OCI-LY3 (cell line): ENCODE measurements at regions not wholly inside any gene's neighbourhood (a gene's known extent, or its start where the extent isn't known, plus 50 kb on each side); places are given as distances from the start of the nearest gene placed in this dataset.
"Not testable (repeated sequence)": the region's sequence is repeated elsewhere in the genome, so short reads cannot be mapped to it uniquely, and the experiment has no call there.

Experiments
- H2AFZ ChIP-seq: fragments of 200-600, 300-600 bp; shearing (Covaris generic); 2 replicates; pipeline ENCODE4 v1.6.0; 2014; ENCODE audit warnings: antibody characterized with exemption, low read depth, low read length
- H3K27ac ChIP-seq: fragments of 200-600, 300-600 bp; sonication (generic); 2 replicates; pipeline ENCODE4 v1.5.1; 2014; ENCODE audit warnings: mild to moderate bottlenecking, low read length, moderate library complexity, mixed read lengths
- H3K27me3 ChIP-seq: fragments of 200-600, 300-600 bp; sonication (generic); 2 replicates; pipeline ENCODE4 v1.6.1; 2014; ENCODE audit warnings: low read depth, low read length, mixed read lengths
- H3K36me3 ChIP-seq: fragments of 200-600, 300-600 bp; sonication (generic); replicated peaks from 2 replicates; pipeline ENCODE3; 2014; ENCODE audit warnings: low read depth, low read length, mixed read lengths
- H3K4me1 ChIP-seq: fragments of 300-600, 200-600 bp; sonication (generic); 2 replicates; pipeline ENCODE4 v1.6.1; 2014; ENCODE audit warnings: low read length, mixed read lengths
- H3K4me2 ChIP-seq: fragments of 200-600, 300-600 bp; sonication (generic); 2 replicates; pipeline ENCODE4 v1.6.1; 2014; ENCODE audit warnings: low read length, mixed read lengths
- H3K4me3 ChIP-seq: fragments of 300-600, 200-600 bp; sonication (generic); 2 replicates; pipeline ENCODE4 v1.5.1; 2014; ENCODE audit warnings: antibody characterized with exemption, mild to moderate bottlenecking, low read length, moderate library complexity
- H3K79me2 ChIP-seq: fragments of 300-600, 200-600 bp; shearing (Covaris generic); 2 replicates; pipeline ENCODE4 v1.6.1; 2014; ENCODE audit warnings: mild to moderate bottlenecking, low read length, mixed read lengths
- H3K9ac ChIP-seq: fragments of 300-600, 200-600 bp; shearing (Covaris generic); 2 replicates; pipeline ENCODE4 v1.6.0; 2014; ENCODE audit warnings: mild to moderate bottlenecking, low read length, moderate library complexity
- H3K9me3 ChIP-seq: fragments of 200-600, 300-600 bp; shearing (Covaris generic); 2 replicates; pipeline ENCODE4 v1.6.1; 2014; ENCODE audit warnings: low read length, mixed read lengths; ENCODE audit not compliant: insufficient read depth
- H4K20me1 ChIP-seq: fragments of 200-600, 300-600 bp; sonication (generic); 2 replicates; pipeline ENCODE4 v1.6.1; 2016; ENCODE audit warnings: low read length, mixed read lengths; ENCODE audit not compliant: insufficient read depth
- EZH2phosphoT487 ChIP-seq: fragments of 200-600 bp; shearing (Covaris generic); IDR thresholded peaks from 2 replicates; pipeline ENCODE4 v1.6.1; 2018; ENCODE audit warnings: antibody characterized with exemption, mixed run types, low read depth
- TF ChIP-seq, protein P1 (sequence below): fragments of 200-600, 300-600 bp; sonication (generic); IDR thresholded peaks from 2 replicates; pipeline ENCODE4 v1.5.1; 2014; ENCODE audit warnings: antibody characterized with exemption, low read length, low read depth

DNA sequence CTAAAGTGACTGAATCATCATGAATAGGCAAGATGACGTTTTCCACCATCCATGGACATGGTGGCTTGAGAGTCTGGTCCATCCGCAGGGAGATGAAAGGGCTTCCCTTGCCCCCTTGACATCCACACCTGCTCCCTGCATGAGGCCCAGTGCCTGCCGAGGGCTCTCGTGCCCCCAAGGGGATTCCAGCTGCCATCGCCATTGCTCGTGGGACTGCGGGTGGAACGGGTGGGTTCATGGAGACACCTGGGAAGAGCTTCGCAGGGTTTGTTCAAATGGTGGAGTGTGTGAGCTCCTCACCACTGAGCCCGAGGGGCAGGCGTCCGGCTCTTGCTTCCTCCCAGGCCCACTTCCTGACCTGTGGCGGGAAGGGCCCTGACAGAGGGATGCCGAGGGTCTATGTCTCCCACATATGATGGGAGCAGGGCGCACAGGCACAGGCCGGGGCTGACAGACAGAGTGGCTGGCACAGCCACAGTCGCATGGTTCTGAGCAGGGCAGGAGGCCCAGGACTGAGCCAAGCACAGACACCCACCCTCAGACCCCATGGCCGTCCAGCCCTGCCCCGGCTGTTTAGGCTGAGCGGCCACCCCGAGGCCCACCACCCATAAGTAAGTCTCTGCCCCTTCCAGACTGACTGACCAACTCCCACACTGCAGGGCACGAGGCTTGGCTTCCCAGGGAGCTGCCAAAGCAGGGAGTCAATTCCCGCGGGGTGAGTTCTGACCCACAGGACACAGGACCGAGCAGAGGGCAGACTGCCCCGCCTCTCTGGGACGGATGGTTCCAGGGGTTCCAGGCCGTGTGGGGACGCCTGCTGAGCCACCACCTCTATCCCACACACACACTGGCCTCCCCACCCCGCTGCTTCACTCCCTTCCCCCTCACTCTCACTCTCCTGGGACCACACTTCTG is 70.0 kb upstream of the PPP1R26 start:
- H3K9ac ChIP-seq: no peak overlapping the region
- H3K4me3 ChIP-seq: no peak overlapping the region
- H3K36me3 ChIP-seq: no peaks in the 10 kb centered on the region
- no peaks in the 10 kb centered on the region for H3K79me2 ChIP-seq
- H2AFZ ChIP-seq: no peak overlapping the region
- TF ChIP-seq, protein P1, sequence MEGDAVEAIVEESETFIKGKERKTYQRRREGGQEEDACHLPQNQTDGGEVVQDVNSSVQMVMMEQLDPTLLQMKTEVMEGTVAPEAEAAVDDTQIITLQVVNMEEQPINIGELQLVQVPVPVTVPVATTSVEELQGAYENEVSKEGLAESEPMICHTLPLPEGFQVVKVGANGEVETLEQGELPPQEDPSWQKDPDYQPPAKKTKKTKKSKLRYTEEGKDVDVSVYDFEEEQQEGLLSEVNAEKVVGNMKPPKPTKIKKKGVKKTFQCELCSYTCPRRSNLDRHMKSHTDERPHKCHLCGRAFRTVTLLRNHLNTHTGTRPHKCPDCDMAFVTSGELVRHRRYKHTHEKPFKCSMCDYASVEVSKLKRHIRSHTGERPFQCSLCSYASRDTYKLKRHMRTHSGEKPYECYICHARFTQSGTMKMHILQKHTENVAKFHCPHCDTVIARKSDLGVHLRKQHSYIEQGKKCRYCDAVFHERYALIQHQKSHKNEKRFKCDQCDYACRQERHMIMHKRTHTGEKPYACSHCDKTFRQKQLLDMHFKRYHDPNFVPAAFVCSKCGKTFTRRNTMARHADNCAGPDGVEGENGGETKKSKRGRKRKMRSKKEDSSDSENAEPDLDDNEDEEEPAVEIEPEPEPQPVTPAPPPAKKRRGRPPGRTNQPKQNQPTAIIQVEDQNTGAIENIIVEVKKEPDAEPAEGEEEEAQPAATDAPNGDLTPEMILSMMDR: no peak
- TF ChIP-seq EZH2phosphoT487: no peak
- H4K20me1 ChIP-seq: no peaks in the 10 kb centered on the region
- no peaks in the 10 kb centered on the region for H3K4me1 ChIP-seq
- no peak overlapping the region for H3K4me2 ChIP-seq
- H3K27me3 ChIP-seq: no peaks in the 10 kb centered on the region
- no peaks in the 10 kb centered on the region for H3K9me3 ChIP-seq
- H3K27ac ChIP-seq: no peak overlapping the region

DNA sequence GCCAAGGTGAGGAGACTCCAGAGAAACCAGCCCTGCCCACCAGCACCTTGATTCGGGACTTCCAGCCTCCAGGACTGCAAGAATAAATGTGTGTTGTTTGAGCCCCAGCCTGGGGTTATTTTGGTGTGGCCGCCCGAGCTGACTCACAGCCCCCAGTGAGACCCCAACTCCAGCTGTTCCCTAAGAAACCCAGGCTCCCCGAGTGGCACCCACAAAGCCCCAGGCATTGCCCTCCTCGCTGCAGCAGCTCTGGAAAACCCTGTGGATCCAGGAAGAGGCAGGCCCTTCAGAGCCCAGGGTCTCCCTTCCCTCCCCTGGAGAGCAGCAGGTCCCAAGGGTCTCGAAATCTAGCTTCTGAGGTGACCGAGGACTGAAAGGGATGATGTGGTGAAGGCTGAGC is 69.2 kb upstream of the PPP1R26 start:
- H3K9ac ChIP-seq: no peak overlapping the region
- no peaks in the 10 kb centered on the region for H3K4me1 ChIP-seq
- no peak overlapping the region for H3K27ac ChIP-seq
- no peak overlapping the region for H3K4me2 ChIP-seq
- no peaks in the 10 kb centered on the region for H3K9me3 ChIP-seq
- H2AFZ ChIP-seq: no peak overlapping the region
- H3K36me3 ChIP-seq: no peaks in the 10 kb centered on the region
- no peaks in the 10 kb centered on the region for H3K79me2 ChIP-seq
- H4K20me1 ChIP-seq: no peaks in the 10 kb centered on the region
- no peak overlapping the region for H3K4me3 ChIP-seq
- TF ChIP-seq, protein P1: no peak
- no peak for TF ChIP-seq EZH2phosphoT487
- H3K27me3 ChIP-seq: no peaks in the 10 kb centered on the region

DNA sequence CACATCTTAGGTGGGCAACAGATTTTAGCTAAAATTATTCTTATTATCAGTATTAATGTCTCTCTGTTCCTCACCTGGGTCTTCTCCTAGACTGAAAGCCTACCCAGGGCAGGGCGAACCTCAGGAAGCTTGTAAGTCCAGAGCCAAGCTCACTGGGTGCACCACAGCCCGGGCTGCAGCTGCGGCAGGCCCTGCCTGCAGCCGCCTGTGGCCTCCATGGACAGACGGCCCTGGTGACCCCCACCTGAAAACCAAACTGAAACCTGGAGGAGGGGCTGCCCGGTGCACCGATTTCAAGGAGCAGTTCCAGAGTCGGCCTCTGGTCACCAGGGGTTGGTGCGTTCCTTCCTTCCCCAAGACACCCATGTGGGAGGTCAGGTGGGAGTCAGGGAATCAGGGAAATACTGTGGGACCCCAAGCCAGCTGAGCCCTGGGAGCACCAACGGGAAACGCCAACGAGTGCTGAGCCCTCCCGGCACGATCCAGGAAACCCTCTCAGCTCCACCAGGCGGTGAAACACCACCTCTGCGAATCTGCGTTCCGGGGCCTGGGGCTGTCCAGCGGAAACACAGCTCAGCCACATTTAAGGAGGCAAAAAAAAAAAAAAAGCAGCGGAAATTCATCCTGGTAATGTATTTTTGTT is 68.6 kb upstream of the PPP1R26 start:
- no peak overlapping the region for H3K27ac ChIP-seq
- no peak overlapping the region for H3K4me2 ChIP-seq
- no peaks in the 10 kb centered on the region for H3K79me2 ChIP-seq
- no peaks in the 10 kb centered on the region for H3K4me1 ChIP-seq
- no peak overlapping the region for H3K4me3 ChIP-seq
- no peak overlapping the region for H2AFZ ChIP-seq
- H3K9me3 ChIP-seq: no peaks in the 10 kb centered on the region
- H3K9ac ChIP-seq: no peak overlapping the region
- no peaks in the 10 kb centered on the region for H4K20me1 ChIP-seq
- H3K27me3 ChIP-seq: no peaks in the 10 kb centered on the region
- no peaks in the 10 kb centered on the region for H3K36me3 ChIP-seq
- no peak for TF ChIP-seq EZH2phosphoT487
- TF ChIP-seq, protein P1: no peak

DNA sequence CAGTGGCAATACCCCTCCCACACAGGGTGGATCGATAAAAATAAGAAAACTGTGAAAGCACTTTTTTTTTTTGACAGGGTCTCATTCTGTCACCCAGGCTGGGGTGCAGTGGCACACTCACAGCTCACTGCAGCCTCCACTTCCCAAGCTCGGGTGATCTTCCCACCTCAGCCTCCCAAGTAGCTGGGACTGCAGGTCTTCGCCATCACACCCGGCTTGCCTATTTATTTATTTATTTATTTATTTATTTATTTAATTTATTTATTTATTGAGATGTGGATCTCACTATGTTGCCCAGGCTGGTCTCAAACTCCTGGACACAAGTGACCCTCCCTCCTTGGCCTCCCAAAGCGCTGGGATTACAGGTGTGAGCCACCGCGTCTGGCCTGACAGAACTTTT is 68.0 kb upstream of the PPP1R26 start:
- not testable (repeated sequence) for H3K9ac ChIP-seq, H2AFZ ChIP-seq, H4K20me1 ChIP-seq, H3K36me3 ChIP-seq, H3K9me3 ChIP-seq, H3K4me2 ChIP-seq, H3K79me2 ChIP-seq, H3K27ac ChIP-seq, H3K4me1 ChIP-seq, H3K4me3 ChIP-seq, H3K27me3 ChIP-seq
